ENCODE measurements at regions not wholly inside any gene's neighbourhood (a gene's known extent, or its start where the extent isn't known, plus 50 kb on each side); places are given as distances from the start of the nearest gene placed in this dataset.
A peak's percentile ranks its signal among the peaks of the same experiment; 100 is the strongest.
"Not testable (repeated sequence)": the region's sequence is repeated elsewhere in the genome, so short reads cannot be mapped to it uniquely, and the experiment has no call there.

- TF ChIP-seq, protein P1, sequence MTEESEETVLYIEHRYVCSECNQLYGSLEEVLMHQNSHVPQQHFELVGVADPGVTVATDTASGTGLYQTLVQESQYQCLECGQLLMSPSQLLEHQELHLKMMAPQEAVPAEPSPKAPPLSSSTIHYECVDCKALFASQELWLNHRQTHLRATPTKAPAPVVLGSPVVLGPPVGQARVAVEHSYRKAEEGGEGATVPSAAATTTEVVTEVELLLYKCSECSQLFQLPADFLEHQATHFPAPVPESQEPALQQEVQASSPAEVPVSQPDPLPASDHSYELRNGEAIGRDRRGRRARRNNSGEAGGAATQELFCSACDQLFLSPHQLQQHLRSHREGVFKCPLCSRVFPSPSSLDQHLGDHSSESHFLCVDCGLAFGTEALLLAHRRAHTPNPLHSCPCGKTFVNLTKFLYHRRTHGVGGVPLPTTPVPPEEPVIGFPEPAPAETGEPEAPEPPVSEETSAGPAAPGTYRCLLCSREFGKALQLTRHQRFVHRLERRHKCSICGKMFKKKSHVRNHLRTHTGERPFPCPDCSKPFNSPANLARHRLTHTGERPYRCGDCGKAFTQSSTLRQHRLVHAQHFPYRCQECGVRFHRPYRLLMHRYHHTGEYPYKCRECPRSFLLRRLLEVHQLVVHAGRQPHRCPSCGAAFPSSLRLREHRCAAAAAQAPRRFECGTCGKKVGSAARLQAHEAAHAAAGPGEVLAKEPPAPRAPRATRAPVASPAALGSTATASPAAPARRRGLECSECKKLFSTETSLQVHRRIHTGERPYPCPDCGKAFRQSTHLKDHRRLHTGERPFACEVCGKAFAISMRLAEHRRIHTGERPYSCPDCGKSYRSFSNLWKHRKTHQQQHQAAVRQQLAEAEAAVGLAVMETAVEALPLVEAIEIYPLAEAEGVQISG (CRISPR knock-in tag; IDR thresholded peaks at IDR 0.05), result 0 out of 2 replicates have a peak, but pooled peaks have one; percentile 28
- TF ChIP-seq SALL2 (CRISPR knock-in tag; IDR thresholded peaks at IDR 0.05) (0 out of 2 replicates have a peak, but pooled peaks have one; percentile 41), ZNF687 (CRISPR knock-in tag; IDR thresholded peaks at IDR 0.05) (peak; percentile 11; the same call in 1 of the 2 replicates), ZNF441 (CRISPR knock-in tag; IDR thresholded peaks at IDR 0.05; ENCODE audit: borderline replicate concordance) (peak; percentile 98), RFX3 (CRISPR knock-in tag; IDR thresholded peaks at IDR 0.05) (peak; percentile 69), STAG1 (CRISPR knock-in tag; IDR thresholded peaks at IDR 0.05) (peak; percentile 91), SOX13 (CRISPR knock-in tag; conservative IDR thresholded peaks at IDR 0.05 in 1 of 2, IDR thresholded peaks at IDR 0.05 in 1 of 2) (peak in 1 of 2 experiments; percentile 39; a peak in 1 of 4 replicates)
- not testable (repeated sequence) for TF ChIP-seq SOX13 (IDR thresholded peaks at IDR 0.05)
These were observed 106.7 kb upstream of the ANKRD30BL start (continued) for GRCh38 chr2:132268284-132268976.
